ENCODE measurements at regions not wholly inside any gene's neighbourhood (a gene's known extent, or its start where the extent isn't known, plus 50 kb on each side); places are given as distances from the start of the nearest gene placed in this dataset.
"Not testable (repeated sequence)": the region's sequence is repeated elsewhere in the genome, so short reads cannot be mapped to it uniquely, and the experiment has no call there.

GRCh38 chr18:39232490-39232889 is 1666.9 kb upstream of the CELF4 start:
- Histone ChIP-seq H3K23ac (ENCODE audit: low read depth, low read length, poor library complexity) (no peak overlapping the region), H3K4me1 (ENCODE audit: control insufficient read depth in 2 of 2, insufficient read depth in 1 of 2, low read depth in 1 of 2, low read length in 2 of 2) (peaks cover 0 to 3% of the 10 kb centered on the region in 2 donors), H2BK12ac (ENCODE audit: low read length) (no peak overlapping the region), H3K14ac (ENCODE audit: low read length) (no peak overlapping the region), H3K4me3 (ENCODE audit: low read length in 2 of 2) (no peak overlapping the region), H3K27ac (replicated peaks; ENCODE audit: low read length) (no peak overlapping the region), H3K18ac (ENCODE audit: low read length) (no peak overlapping the region), H2AFZ (ENCODE audit: low read length) (no peak overlapping the region), H3K36me3 (replicated peaks in 1 of 2; ENCODE audit: control insufficient read depth in 2 of 2, insufficient read depth in 2 of 2, low read length in 2 of 2) (peaks cover 0 to 2% of the 10 kb centered on the region in 2 donors), H3K4me2 (ENCODE audit: insufficient read depth, low read length, poor library complexity, severe bottlenecking) (no peak overlapping the region), H2BK15ac (ENCODE audit: low read length) (no peak overlapping the region), H2BK120ac (ENCODE audit: low read depth, low read length) (no peak overlapping the region), H4K8ac (ENCODE audit: low read depth, low read length) (no peak overlapping the region), H2BK5ac (ENCODE audit: low read length) (no peak overlapping the region), H3K27me3 (ENCODE audit: control insufficient read depth in 3 of 3, insufficient read depth in 3 of 3, low read depth in 1 of 3, low read length in 3 of 3) (no peaks in the 10 kb centered on the region), H3K9ac (ENCODE audit: low read depth, low read length, poor library complexity) (no peak overlapping the region), H3K4ac (ENCODE audit: low read length) (no peak overlapping the region), H4K91ac (ENCODE audit: low read depth, low read length, poor library complexity) (no peak overlapping the region), H3K9me3 (replicated peaks in 1 of 2; ENCODE audit: control insufficient read depth in 2 of 2, insufficient read depth in 1 of 2, low read depth in 1 of 2, low read length in 2 of 2) (peaks cover 4 to 9% of the 10 kb centered on the region in 2 donors), H2AK5ac (ENCODE audit: low read depth, low read length) (no peak overlapping the region), H3K79me1 (ENCODE audit: low read depth, low read length) (no peaks in the 10 kb centered on the region)
- WGBS, 2 donors (ENCODE audit: extremely low coverage in 2 of 2, insufficient read length in 2 of 2, insufficient replicate concordance in 1 of 2) = no CpG with 5 or more reads among the region's 2 CpGs
- DNase-seq (ENCODE audit: low spot score) = no peak

GRCh38 chr18:39230086-39230803 is 1664.6 kb upstream of the CELF4 start:
- peaks cover 0 to 2% of the 10 kb centered on the region in 2 donors for H3K36me3 ChIP-seq (replicated peaks in 1 of 2; ENCODE audit: control insufficient read depth in 2 of 2, insufficient read depth in 2 of 2, low read length in 2 of 2)
- WGBS, 2 donors (ENCODE audit: extremely low coverage in 2 of 2, insufficient read length in 2 of 2, insufficient replicate concordance in 1 of 2) = no CpG with 5 or more reads among the region's 5 CpGs
- H3K18ac ChIP-seq (ENCODE audit: low read length) = no peak overlapping the region
- no peak overlapping the region for H2BK12ac ChIP-seq (ENCODE audit: low read length)
- no peak overlapping the region for H3K23ac ChIP-seq (ENCODE audit: low read depth, low read length, poor library complexity)
- peaks cover 3 to 8% of the 10 kb centered on the region in 2 donors for H3K9me3 ChIP-seq (replicated peaks in 1 of 2; ENCODE audit: control insufficient read depth in 2 of 2, insufficient read depth in 1 of 2, low read depth in 1 of 2, low read length in 2 of 2)
- no peak overlapping the region for H2BK15ac ChIP-seq (ENCODE audit: low read length)
- H3K27ac ChIP-seq (replicated peaks; ENCODE audit: low read length) = no peak overlapping the region
- H3K14ac ChIP-seq (ENCODE audit: low read length) = no peak overlapping the region
- H3K4ac ChIP-seq (ENCODE audit: low read length) = no peak overlapping the region
- H3K9ac ChIP-seq (ENCODE audit: low read depth, low read length, poor library complexity) = no peak overlapping the region
- peaks cover 0 to 3% of the 10 kb centered on the region in 2 donors for H3K4me1 ChIP-seq (ENCODE audit: control insufficient read depth in 2 of 2, insufficient read depth in 1 of 2, low read depth in 1 of 2, low read length in 2 of 2)
- H4K91ac ChIP-seq (ENCODE audit: low read depth, low read length, poor library complexity) = no peak overlapping the region
- H4K8ac ChIP-seq (ENCODE audit: low read depth, low read length) = no peak overlapping the region
- H2AFZ ChIP-seq (ENCODE audit: low read length) = no peak overlapping the region
- no peak for DNase-seq (ENCODE audit: low spot score)
- no peak overlapping the region for H2BK5ac ChIP-seq (ENCODE audit: low read length)
- H2BK120ac ChIP-seq (ENCODE audit: low read depth, low read length) = no peak overlapping the region
- H3K27me3 ChIP-seq (ENCODE audit: control insufficient read depth in 3 of 3, insufficient read depth in 3 of 3, low read depth in 1 of 3, low read length in 3 of 3) = no peaks in the 10 kb centered on the region
- no peak overlapping the region for H3K4me2 ChIP-seq (ENCODE audit: insufficient read depth, low read length, poor library complexity, severe bottlenecking)
- no peaks in the 10 kb centered on the region for H3K79me1 ChIP-seq (ENCODE audit: low read depth, low read length)
- H2AK5ac ChIP-seq (ENCODE audit: low read depth, low read length) = no peak overlapping the region
- H3K4me3 ChIP-seq (ENCODE audit: low read length in 2 of 2) = no peak overlapping the region

GRCh38 chr18:39227769-39228168 is 1662.2 kb upstream of the CELF4 start:
- WGBS, 2 donors (ENCODE audit: extremely low coverage in 2 of 2, insufficient read length in 2 of 2, insufficient replicate concordance in 1 of 2) = no CpG with 5 or more reads among the region's 2 CpGs
- H2BK5ac ChIP-seq (ENCODE audit: low read length); H2AFZ ChIP-seq (ENCODE audit: low read length); H3K9ac ChIP-seq (ENCODE audit: low read depth, low read length, poor library complexity); H3K27me3 ChIP-seq (ENCODE audit: control insufficient read depth in 3 of 3, insufficient read depth in 3 of 3, low read depth in 1 of 3, low read length in 3 of 3); H3K4me3 ChIP-seq (ENCODE audit: low read length in 2 of 2); H3K23ac ChIP-seq (ENCODE audit: low read depth, low read length, poor library complexity); H3K9me3 ChIP-seq (replicated peaks in 1 of 2; ENCODE audit: control insufficient read depth in 2 of 2, insufficient read depth in 1 of 2, low read depth in 1 of 2, low read length in 2 of 2); H3K18ac ChIP-seq (ENCODE audit: low read length); H2BK15ac ChIP-seq (ENCODE audit: low read length); H2AK5ac ChIP-seq (ENCODE audit: low read depth, low read length); H3K27ac ChIP-seq (replicated peaks; ENCODE audit: low read length); H3K4me2 ChIP-seq (ENCODE audit: insufficient read depth, low read length, poor library complexity, severe bottlenecking); H2BK12ac ChIP-seq (ENCODE audit: low read length); H3K14ac ChIP-seq (ENCODE audit: low read length); H4K8ac ChIP-seq (ENCODE audit: low read depth, low read length); DNase-seq (ENCODE audit: low spot score); H3K4ac ChIP-seq (ENCODE audit: low read length); H3K36me3 ChIP-seq (replicated peaks in 1 of 2; ENCODE audit: control insufficient read depth in 2 of 2, insufficient read depth in 2 of 2, low read length in 2 of 2); H4K91ac ChIP-seq (ENCODE audit: low read depth, low read length, poor library complexity); H3K4me1 ChIP-seq (ENCODE audit: control insufficient read depth in 2 of 2, insufficient read depth in 1 of 2, low read depth in 1 of 2, low read length in 2 of 2); H3K79me1 ChIP-seq (ENCODE audit: low read depth, low read length); H2BK120ac ChIP-seq (ENCODE audit: low read depth, low read length): not testable (repeated sequence)

- no CpG with 5 or more reads among the region's 1 CpG for WGBS, 2 donors (ENCODE audit: extremely low coverage in 2 of 2, insufficient read length in 2 of 2, insufficient replicate concordance in 1 of 2)
- H3K9ac ChIP-seq (ENCODE audit: low read depth, low read length, poor library complexity) = no peak overlapping the region
- H2BK5ac ChIP-seq (ENCODE audit: low read length) = no peak overlapping the region
- H3K36me3 ChIP-seq (replicated peaks in 1 of 2; ENCODE audit: control insufficient read depth in 2 of 2, insufficient read depth in 2 of 2, low read length in 2 of 2) = no peaks in the 10 kb centered on the region
- no peak overlapping the region for H3K4me3 ChIP-seq (ENCODE audit: low read length in 2 of 2)
- H3K23ac ChIP-seq (ENCODE audit: low read depth, low read length, poor library complexity) = no peak overlapping the region
- no peak overlapping the region for H3K4me2 ChIP-seq (ENCODE audit: insufficient read depth, low read length, poor library complexity, severe bottlenecking)
- H2BK12ac ChIP-seq (ENCODE audit: low read length) = no peak overlapping the region
- H2AK5ac ChIP-seq (ENCODE audit: low read depth, low read length) = no peak overlapping the region
- H3K27me3 ChIP-seq (ENCODE audit: control insufficient read depth in 3 of 3, insufficient read depth in 3 of 3, low read depth in 1 of 3, low read length in 3 of 3) = no peaks in the 10 kb centered on the region
- no peaks in the 10 kb centered on the region for H3K79me1 ChIP-seq (ENCODE audit: low read depth, low read length)
- H2BK120ac ChIP-seq (ENCODE audit: low read depth, low read length) = no peak overlapping the region
- DNase-seq (ENCODE audit: low spot score) = no peak
- H3K4ac ChIP-seq (ENCODE audit: low read length) = no peak overlapping the region
- no peak overlapping the region for H3K27ac ChIP-seq (replicated peaks; ENCODE audit: low read length)
- H3K4me1 ChIP-seq (ENCODE audit: control insufficient read depth in 2 of 2, insufficient read depth in 1 of 2, low read depth in 1 of 2, low read length in 2 of 2) = peaks cover 0 to 2% of the 10 kb centered on the region in 2 donors
- H3K14ac ChIP-seq (ENCODE audit: low read length) = no peak overlapping the region
- no peak overlapping the region for H3K18ac ChIP-seq (ENCODE audit: low read length)
- no peak overlapping the region for H2AFZ ChIP-seq (ENCODE audit: low read length)
- H4K91ac ChIP-seq (ENCODE audit: low read depth, low read length, poor library complexity) = no peak overlapping the region
- no peak overlapping the region for H2BK15ac ChIP-seq (ENCODE audit: low read length)
- no peak overlapping the region for H4K8ac ChIP-seq (ENCODE audit: low read depth, low read length)
- H3K9me3 ChIP-seq (replicated peaks in 1 of 2; ENCODE audit: control insufficient read depth in 2 of 2, insufficient read depth in 1 of 2, low read depth in 1 of 2, low read length in 2 of 2) = no peaks in the 10 kb centered on the region
Observed at GRCh38 chr18:39225373-39225772, 1659.8 kb upstream of the CELF4 start.

All from neuronal stem cell (in vitro differentiated cells).